ENCODE measurements at regions not wholly inside any gene's neighbourhood (a gene's known extent, or its start where the extent isn't known, plus 50 kb on each side); places are given as distances from the start of the nearest gene placed in this dataset.

- DNase-seq (ENCODE audit: low read depth in 1 of 2, low spot score in 2 of 2): no peak
- Histone ChIP-seq H3K4me3 (no peak overlapping the region), H3K36me3 (no peaks in the 10 kb centered on the region), H3K9me3 (replicated peaks) (no peaks in the 10 kb centered on the region), H3K27ac (no peak overlapping the region), H3K4me1 (replicated peaks) (no peaks in the 10 kb centered on the region), H3K27me3 (replicated peaks) (0 out of 2 replicates have a peak, but pooled peaks cover 2% of the 10 kb centered on the region)
These were observed 128.2 kb downstream of the EDN3 start for GRCh38 chr20:59428441-59429205.

DNA sequence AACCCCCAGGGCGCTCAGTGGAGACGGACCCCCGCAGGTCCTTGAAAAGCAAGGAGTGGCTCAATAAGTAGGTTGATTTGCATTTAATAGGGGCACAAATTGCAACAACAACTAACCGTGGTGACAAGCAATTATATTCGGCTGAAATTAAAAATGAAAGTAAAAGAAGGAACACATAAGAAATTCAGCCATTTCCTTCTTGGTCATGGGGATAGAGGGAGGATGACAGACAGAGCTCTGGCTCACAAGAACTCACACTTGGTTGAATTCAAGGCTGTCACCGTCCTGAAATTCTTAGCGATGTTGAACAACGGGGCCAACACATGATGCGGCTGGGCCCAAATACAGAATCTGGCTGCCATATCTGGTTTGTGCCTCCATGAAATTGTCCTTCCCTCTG is 129.0 kb downstream of the EDN3 start:
- Histone ChIP-seq H3K27ac (no peak overlapping the region), H3K4me3 (no peak overlapping the region), H3K36me3 (no peaks in the 10 kb centered on the region), H3K27me3 (replicated peaks) (0 out of 2 replicates have a peak, but pooled peaks cover 2% of the 10 kb centered on the region), H3K9me3 (replicated peaks) (no peaks in the 10 kb centered on the region), H3K4me1 (replicated peaks) (no peaks in the 10 kb centered on the region)
- no peak for DNase-seq (ENCODE audit: low read depth in 1 of 2, low spot score in 2 of 2)

GRCh38 chr20:59431014-59431413 is 130.6 kb downstream of the EDN3 start:
- no peak for DNase-seq (ENCODE audit: low read depth in 1 of 2, low spot score in 2 of 2)
- Histone ChIP-seq H3K4me3 (no peak overlapping the region), H3K9me3 (replicated peaks) (no peaks in the 10 kb centered on the region), H3K4me1 (replicated peaks) (no peaks in the 10 kb centered on the region), H3K27ac (no peak overlapping the region), H3K36me3 (no peaks in the 10 kb centered on the region), H3K27me3 (replicated peaks) (0 out of 2 replicates have a peak, but pooled peaks cover 2% of the 10 kb centered on the region)

DNA sequence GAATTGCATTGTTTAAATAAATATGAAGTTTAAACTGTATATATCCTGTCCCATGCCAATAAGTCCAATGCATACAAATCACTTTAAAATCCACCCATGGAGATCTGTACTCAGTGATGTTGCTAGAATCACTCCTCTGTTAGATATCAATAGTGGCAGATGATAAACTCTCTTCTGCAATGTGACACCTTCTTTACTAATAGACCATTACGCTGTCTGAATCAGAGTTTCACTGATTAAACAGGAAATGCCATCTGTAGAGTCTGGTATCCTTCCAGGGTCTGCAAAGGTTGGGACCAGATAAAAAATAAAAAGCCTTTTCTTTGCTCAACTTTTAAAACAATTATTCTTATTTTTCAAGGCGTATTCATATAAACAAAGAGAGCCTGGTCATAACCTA is 134.5 kb downstream of the EDN3 start:
- no peak for DNase-seq (ENCODE audit: low read depth in 1 of 2, low spot score in 2 of 2)
- H3K27ac ChIP-seq: no peak overlapping the region
- 0 out of 2 replicates have a peak, but pooled peaks cover 5% of the 10 kb centered on the region for H3K27me3 ChIP-seq (replicated peaks)
- no peaks in the 10 kb centered on the region for H3K36me3 ChIP-seq
- H3K4me3 ChIP-seq: no peak overlapping the region
- no peaks in the 10 kb centered on the region for H3K9me3 ChIP-seq (replicated peaks)
- no peaks in the 10 kb centered on the region for H3K4me1 ChIP-seq (replicated peaks)

DNA sequence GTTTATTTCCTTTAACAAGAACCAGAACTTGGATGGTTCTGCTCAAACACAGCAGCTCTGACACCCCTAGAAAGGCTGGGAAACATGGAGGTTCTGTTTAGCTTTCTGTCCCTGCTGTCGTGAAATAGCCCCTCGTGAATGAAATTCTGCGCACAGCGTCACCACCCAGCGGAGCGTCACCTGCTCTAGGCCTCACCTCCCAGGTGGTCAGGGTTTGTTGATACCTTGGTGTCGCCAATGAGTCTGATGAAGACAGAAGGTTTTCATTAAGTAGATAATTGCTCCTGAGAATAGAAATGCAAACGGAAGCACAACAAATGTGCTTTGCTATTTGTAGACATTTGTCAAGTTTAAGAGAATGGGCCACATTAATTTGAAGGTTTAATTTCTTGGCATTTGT is 135.1 kb downstream of the EDN3 start:
- Histone ChIP-seq H3K4me1 (replicated peaks) (no peaks in the 10 kb centered on the region), H3K27ac (no peak overlapping the region)

GRCh38 chr20:59437601-59438031 is 137.2 kb downstream of the EDN3 start:
- H3K4me3 ChIP-seq: no peak overlapping the region
- 0 out of 2 replicates have a peak, but pooled peaks cover 5% of the 10 kb centered on the region for H3K27me3 ChIP-seq (replicated peaks)
- H3K36me3 ChIP-seq: no peaks in the 10 kb centered on the region
- H3K4me1 ChIP-seq (replicated peaks): no peaks in the 10 kb centered on the region
- H3K9me3 ChIP-seq (replicated peaks): no peaks in the 10 kb centered on the region
- H3K27ac ChIP-seq: no peak overlapping the region
- DNase-seq (ENCODE audit: low read depth in 1 of 2, low spot score in 2 of 2): no peak

More for the DNA sequence above, 135.1 kb downstream of the EDN3 start:
- Histone ChIP-seq H3K36me3 (no peaks in the 10 kb centered on the region), H3K4me3 (no peak overlapping the region), H3K27me3 (replicated peaks) (0 out of 2 replicates have a peak, but pooled peaks cover 5% of the 10 kb centered on the region), H3K9me3 (replicated peaks) (no peaks in the 10 kb centered on the region)
- DNase-seq (ENCODE audit: low read depth in 1 of 2, low spot score in 2 of 2): no peak

- no peak overlapping the region for H3K27ac ChIP-seq
These were observed 137.8 kb downstream of the EDN3 start for GRCh38 chr20:59438201-59438600.

DNA sequence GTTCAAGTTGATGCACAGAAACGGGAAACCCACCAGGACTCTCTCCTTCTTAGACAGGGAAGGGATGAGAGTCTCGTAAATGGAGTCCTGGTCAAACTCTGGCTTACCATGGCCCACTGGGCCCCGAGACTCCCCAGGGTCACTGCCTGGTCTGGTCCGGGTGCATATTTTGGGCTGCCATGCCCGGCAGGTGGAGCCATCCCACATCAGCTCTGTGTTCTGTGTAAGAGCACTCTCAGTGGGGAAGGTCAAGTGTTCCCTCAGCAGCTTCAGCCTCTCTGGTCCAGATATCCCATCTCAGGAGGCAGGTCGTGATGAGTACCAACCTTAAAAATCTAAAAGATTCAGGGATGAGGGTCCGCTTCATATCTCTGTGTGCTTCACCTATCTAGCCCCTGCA is 138.8 kb downstream of the EDN3 start:
- no peak overlapping the region for H3K27ac ChIP-seq
- H3K4me3 ChIP-seq: no peak overlapping the region
- no peaks in the 10 kb centered on the region for H3K36me3 ChIP-seq
- no peaks in the 10 kb centered on the region for H3K9me3 ChIP-seq (replicated peaks)
- no peak for DNase-seq (ENCODE audit: low read depth in 1 of 2, low spot score in 2 of 2)
- 0 out of 2 replicates have a peak, but pooled peaks cover 5% of the 10 kb centered on the region for H3K27me3 ChIP-seq (replicated peaks)
- H3K4me1 ChIP-seq (replicated peaks): no peaks in the 10 kb centered on the region

More at GRCh38 chr20:59438201-59438600, 137.8 kb downstream of the EDN3 start:
- DNase-seq (ENCODE audit: low read depth in 1 of 2, low spot score in 2 of 2): no peak
- 0 out of 2 replicates have a peak, but pooled peaks cover 5% of the 10 kb centered on the region for H3K27me3 ChIP-seq (replicated peaks)
- H3K4me3 ChIP-seq: no peak overlapping the region
- no peaks in the 10 kb centered on the region for H3K36me3 ChIP-seq
- no peaks in the 10 kb centered on the region for H3K4me1 ChIP-seq (replicated peaks)
- H3K9me3 ChIP-seq (replicated peaks): no peaks in the 10 kb centered on the region

- DNase-seq (ENCODE audit: low read depth in 1 of 2, low spot score in 2 of 2): no peak
- no peaks in the 10 kb centered on the region for H3K36me3 ChIP-seq
- no peak overlapping the region for H3K4me3 ChIP-seq
- H3K4me1 ChIP-seq (replicated peaks): no peaks in the 10 kb centered on the region
- H3K27me3 ChIP-seq (replicated peaks): 0 out of 2 replicates have a peak, but pooled peaks cover 7% of the 10 kb centered on the region
- no peak overlapping the region for H3K27ac ChIP-seq
- no peaks in the 10 kb centered on the region for H3K9me3 ChIP-seq (replicated peaks)
These were observed 140.9 kb downstream of the EDN3 start for GRCh38 chr20:59441306-59441705.

DNA sequence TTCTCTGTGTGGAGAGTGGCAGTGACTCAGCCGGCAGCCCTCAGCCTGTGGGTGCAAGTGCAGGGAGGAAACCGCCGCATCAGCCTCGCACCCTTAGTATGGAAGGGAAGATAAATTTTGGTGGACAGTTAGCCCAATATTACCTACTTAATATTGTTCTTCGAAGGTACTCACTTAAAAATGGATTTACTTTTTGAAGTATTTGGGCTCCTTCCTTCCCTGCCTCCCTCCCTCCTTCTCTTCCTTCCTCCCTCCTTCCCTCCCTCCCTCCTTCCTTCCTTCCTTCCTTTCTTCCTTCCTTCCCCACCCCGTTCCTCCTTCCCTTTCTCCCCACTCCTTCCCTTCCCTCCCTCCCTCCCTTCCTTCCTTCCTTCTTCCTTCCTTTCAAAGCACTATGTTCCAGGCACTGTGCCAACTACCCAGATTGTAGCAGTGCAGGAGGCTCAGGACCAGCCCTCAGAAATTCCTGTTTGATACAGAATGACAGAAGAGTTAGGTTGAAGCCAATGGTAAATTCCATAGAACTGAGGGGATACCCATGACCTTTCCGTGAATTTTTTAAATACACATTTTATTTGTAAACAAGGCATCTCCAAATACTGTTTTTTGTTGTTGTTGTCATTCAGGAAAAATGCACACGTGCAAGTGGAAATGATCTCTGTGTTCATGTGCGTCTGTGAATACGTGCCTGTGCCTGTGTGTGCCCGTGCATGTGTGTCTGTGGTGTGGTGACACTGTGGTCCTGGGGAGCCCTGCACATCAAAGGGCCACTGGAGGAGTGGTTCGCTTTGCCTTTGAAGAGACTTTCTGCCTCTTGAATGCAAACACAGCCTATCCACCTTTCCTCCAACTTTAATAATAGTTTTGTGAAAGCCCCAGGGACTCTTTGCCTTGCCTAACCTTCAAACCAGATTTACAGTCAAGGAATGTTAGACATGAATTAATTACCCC is 141.7 kb downstream of the EDN3 start:
- Histone ChIP-seq H3K36me3 (no peaks in the 10 kb centered on the region), H3K4me3 (no peak overlapping the region), H3K4me1 (replicated peaks) (no peaks in the 10 kb centered on the region), H3K27ac (no peak overlapping the region), H3K27me3 (replicated peaks) (peaks cover 13% of the 10 kb centered on the region), H3K9me3 (replicated peaks) (no peaks in the 10 kb centered on the region)
- no peak for DNase-seq (ENCODE audit: low read depth in 1 of 2, low spot score in 2 of 2)

GRCh38 chr20:59443550-59443949 is 143.1 kb downstream of the EDN3 start:
- H3K9me3 ChIP-seq (replicated peaks): no peaks in the 10 kb centered on the region

DNA sequence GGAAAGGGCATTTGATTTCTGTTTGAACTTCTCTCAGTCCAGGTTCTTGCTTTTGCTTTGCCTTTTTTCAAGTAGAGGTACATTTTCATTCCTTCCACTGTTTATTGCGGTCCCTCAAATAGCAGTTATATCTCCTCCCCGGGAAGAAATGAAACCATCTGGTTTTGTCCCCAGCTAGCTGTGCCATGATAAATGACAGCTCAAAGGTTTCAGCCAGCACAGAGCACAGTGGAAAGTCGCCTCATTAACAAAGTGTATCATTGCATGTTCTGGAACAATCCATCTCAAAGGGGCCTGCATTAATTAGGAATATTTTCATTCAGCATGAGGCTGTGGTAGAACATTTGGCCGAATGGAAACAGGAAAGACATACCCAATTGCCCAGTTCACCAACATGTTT is 146.0 kb downstream of the EDN3 start:
- Histone ChIP-seq H3K4me3 (no peak overlapping the region), H3K4me1 (replicated peaks) (no peaks in the 10 kb centered on the region), H3K27me3 (replicated peaks) (peaks cover 23% of the 10 kb centered on the region), H3K36me3 (no peaks in the 10 kb centered on the region), H3K27ac (no peak overlapping the region), H3K9me3 (replicated peaks) (no peaks in the 10 kb centered on the region)
- no peak for DNase-seq (ENCODE audit: low read depth in 1 of 2, low spot score in 2 of 2)

More at GRCh38 chr20:59443550-59443949, 143.1 kb downstream of the EDN3 start:
- no peaks in the 10 kb centered on the region for H3K36me3 ChIP-seq
- H3K27ac ChIP-seq: no peak overlapping the region
- H3K4me3 ChIP-seq: no peak overlapping the region
- no peaks in the 10 kb centered on the region for H3K4me1 ChIP-seq (replicated peaks)
- H3K27me3 ChIP-seq (replicated peaks): peaks cover 10% of the 10 kb centered on the region
- DNase-seq (ENCODE audit: low read depth in 1 of 2, low spot score in 2 of 2): no peak

DNA sequence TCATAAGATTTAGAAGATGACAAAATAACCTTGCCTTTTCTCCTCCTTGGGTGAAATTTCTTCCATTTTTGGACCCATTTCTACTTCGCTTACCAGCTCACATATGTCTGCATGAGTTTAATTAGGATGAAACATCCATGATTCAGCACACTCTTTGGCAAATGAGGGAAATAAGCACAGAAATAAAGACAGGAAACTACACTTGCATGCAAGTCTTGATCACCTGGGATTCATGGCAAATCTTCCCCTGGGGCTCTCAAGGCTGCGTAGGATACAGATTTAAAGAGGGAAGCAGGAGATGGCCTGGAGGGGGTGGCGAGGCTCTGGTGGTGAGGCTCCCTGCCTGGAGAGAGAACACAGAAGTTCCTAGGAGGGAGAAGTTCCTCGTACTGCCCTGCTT is 147.8 kb downstream of the EDN3 start:
- H3K4me1 ChIP-seq (replicated peaks): no peaks in the 10 kb centered on the region
- DNase-seq (ENCODE audit: low read depth in 1 of 2, low spot score in 2 of 2): no peak
- no peaks in the 10 kb centered on the region for H3K9me3 ChIP-seq (replicated peaks)
- no peak overlapping the region for H3K27ac ChIP-seq
- H3K36me3 ChIP-seq: no peaks in the 10 kb centered on the region
- peaks cover 23% of the 10 kb centered on the region for H3K27me3 ChIP-seq (replicated peaks)
- H3K4me3 ChIP-seq: no peak overlapping the region

All from SJSA1 (cell line).